ENCODE measurements at regions not wholly inside any gene's neighbourhood (a gene's known extent, or its start where the extent isn't known, plus 50 kb on each side); places are given as distances from the start of the nearest gene placed in this dataset.
A peak's percentile ranks its signal among the peaks of the same experiment; 100 is the strongest.
"Not testable (repeated sequence)": the region's sequence is repeated elsewhere in the genome, so short reads cannot be mapped to it uniquely, and the experiment has no call there.

DNA sequence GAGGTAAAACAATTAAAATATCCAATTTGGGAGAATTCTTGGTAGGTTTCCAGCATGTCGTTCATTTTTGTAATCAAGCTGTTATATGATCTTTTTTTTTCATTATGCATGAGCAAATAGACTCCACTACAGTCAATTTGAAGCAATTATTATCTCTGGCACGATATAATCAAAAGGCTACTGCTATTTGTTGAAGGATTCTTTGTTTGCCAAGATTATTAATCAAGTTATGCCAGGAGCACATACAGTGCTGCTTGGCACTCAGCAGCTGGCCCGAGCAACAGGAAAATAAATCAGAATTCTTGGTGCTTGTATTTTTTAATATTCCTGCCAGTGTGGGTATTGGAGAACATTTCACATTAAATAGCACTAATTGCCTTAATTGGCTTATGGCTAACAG, 279.5 kb downstream of the RND3 start:
- peak; percentile 48 to 81 for DNase-seq

DNA sequence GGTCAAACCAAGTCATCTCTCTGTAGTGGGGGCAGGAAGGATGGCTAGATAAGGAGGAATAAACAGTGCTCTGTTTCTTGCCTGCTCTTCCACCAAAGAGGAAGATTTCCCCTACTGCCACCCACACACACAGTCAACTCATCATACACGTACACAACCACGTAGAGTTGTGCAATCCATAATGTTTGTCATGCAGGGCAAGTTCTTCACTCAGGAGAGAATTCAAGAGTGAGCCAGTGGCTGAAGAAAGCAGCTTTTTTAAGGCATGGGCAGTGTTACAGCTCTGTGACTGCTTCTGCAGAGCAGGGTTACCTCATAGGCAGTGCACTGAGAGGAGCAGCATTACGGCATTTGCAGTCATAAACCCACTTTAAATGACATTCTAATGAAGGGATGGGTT, 283.0 kb downstream of the RND3 start:
- no peak for DNase-seq

DNA sequence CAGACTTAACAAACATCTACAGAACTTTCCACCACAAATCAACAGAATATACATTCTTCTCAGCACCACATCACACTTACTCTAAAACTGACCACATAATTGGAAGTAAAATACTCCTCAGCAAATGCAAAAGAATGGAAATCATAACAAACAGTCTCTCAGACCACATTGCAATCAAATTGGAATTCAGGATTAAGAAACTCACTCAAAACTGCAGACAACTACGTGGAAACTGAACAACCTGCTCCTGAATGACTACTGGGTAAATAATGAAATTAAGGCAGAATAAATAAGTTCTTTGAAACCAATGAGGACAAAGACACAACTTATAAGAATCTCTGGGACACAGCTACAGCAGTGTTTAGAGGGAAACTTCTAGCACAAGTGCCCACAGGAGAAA, 292.7 kb downstream of the RND3 start:
- not testable (repeated sequence) for DNase-seq

DNA sequence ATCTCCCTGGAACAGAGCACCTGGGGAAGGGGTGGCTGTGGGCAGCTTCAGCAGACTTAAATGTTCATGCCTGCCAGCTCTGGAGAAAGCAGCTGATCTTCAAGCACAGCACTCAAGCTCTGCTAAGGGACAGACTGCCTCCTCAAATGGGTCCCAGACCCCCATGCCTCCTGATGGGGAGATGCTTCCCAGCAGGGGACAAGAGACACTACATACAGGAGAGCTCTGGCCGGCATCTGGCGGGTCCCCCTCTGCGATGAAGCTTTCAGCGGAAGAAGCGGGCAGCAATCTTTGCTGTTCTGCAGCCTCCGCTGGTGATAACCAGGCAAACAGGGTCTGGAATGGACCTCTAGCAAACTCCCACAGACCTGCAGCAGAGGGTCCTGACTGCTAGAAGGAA, 294.8 kb downstream of the RND3 start:
- no peak for DNase-seq

DNA sequence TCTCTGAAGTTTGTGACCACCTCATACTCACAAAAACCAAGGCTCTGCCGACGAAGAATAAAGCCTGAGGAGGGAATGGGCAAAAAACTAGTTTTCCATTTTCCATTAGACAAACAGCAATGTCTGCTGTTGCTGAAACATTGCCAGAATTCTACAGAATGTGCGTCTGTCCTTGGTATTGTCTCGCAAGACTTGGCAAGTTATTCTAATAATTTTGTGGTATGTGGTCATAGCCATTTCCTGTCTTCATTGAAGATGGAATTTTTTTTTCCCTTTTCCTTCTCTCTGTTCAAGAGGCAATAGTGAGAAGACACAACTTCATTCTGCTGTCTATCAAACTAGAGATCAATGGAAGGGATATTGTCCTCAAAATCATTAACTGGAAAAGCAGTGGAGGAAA, 296.1 kb downstream of the RND3 start:
- DNase-seq, result peak in 1 of 2 experiments; percentile 35

DNA sequence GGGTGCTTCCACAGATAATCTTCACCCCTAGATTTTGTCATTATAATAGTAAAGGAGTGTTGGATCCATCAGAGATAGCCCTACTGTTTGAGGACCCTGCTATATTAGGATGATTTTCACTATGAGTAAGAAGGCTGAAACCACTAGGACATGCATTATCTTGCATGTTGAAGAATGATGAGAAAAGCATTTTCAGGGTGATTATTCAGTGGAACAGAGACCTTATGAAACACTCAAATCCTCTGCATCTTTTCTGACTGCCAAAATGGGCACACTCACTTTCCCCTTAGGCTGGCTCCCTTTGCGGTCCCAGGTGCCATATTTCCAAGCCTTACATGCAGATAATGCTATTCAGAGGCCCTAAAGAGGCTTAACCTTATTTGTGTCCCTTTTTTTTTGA, 296.9 kb downstream of the RND3 start:
- DNase-seq, result no peak

DNA sequence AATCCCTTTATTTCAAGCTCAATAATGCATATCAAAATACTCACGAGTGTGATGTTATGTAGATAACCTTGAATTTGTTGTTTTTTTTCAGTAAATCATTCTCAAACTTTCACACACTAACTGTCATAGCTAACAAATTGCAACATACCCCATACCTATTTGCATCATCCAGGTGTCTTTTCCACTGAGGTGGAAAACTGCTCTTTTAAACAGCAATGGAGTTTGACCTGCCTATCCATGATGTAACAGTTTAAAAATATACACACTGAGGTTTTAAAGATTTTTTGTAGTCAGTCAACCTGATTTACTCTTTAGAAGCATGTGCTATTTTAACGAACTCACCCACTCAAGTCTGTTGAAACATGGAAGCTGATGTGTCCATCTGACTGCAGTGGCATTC, 298.7 kb downstream of the RND3 start:
- DNase-seq, result no peak

DNA sequence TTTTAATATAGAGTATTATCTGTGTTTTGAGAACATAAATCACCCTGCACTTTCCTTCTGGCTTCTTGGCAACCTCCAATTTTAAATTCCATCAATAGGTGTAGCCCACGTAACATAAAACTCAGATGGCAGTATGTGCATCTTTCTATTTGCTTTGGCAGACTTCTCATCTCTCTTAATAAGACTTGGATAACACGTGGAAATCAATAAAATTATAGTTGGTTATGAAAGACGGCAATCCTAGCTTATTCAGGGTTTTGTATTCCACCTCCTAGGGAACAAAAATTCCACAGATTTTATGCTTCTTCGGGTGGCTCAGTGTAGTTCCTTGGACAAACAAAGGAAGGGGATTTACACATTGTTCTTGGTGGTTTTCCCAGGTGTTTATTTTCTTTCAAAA, 299.3 kb downstream of the RND3 start:
- peak in 1 of 2 experiments; percentile 17 for DNase-seq

DNA sequence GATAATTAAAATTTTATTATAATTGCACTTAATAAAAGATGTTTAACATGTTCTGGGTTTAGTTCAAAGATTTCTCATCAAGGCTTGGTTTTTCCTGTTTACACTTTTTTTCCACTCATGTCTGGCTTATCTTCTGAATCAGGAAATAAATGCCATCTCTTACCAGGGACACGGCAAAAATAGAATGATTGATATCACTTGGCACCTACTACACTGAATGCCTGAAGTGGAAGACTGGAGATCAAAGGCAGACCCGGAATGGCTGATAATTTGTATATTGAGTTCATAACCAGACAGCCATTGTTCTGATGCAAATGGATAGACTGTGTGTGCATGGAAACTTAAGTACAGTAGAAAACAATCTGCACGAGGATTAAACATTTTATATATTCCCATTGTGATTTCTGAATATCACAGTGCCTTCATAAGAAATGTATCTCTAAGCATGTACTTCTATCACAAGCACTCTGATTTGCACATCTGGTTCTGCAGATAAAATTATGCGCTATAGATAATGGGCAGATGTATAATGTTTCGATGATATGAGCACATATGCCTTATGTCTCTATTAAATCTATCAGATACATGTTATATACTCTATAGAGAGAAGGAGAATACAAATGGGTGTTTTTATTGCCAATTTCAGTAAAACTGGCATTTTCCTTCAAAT, 304.8 kb downstream of the RND3 start:
- no peak for DNase-seq

DNA sequence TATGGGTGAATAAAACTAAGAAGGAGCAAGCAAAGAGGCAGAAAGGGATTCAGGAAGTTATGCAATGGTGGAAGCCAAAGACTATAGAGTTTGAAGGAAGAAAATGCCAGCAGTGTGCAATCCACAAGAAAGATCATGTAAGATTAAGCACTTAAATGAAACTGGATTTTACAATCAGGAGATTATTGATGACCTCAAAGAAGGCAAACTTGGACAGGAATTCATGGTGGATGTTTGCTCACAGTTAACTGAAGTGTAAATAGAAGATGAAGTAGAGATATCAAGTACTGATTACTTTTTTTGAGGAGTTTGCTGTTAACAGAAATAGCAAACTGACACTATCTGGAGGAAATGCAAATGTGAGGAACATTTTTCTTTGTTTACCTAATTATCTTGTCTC, 308.9 kb downstream of the RND3 start:
- no peak for DNase-seq

DNA sequence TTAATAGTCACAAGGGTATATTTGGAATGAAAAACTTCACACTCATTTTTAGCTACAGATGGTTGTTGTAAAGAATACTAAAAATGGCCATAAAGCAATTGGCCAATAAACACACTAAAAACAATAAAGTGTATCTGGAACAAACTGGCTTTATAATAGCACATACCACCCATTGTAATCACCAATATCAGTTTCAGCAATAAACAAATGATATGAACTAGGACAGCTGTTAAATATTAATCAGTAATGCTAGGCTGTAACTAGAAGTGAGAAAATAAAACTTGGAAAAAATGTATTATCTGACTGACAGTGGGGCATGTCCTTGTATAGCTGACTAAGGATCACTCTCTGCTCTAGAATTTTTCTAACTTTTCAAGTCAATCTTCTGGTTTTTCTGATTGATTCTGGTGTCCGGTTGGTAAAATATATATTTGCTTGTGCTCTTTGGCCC, 312.5 kb downstream of the RND3 start:
- no peak for DNase-seq

DNA sequence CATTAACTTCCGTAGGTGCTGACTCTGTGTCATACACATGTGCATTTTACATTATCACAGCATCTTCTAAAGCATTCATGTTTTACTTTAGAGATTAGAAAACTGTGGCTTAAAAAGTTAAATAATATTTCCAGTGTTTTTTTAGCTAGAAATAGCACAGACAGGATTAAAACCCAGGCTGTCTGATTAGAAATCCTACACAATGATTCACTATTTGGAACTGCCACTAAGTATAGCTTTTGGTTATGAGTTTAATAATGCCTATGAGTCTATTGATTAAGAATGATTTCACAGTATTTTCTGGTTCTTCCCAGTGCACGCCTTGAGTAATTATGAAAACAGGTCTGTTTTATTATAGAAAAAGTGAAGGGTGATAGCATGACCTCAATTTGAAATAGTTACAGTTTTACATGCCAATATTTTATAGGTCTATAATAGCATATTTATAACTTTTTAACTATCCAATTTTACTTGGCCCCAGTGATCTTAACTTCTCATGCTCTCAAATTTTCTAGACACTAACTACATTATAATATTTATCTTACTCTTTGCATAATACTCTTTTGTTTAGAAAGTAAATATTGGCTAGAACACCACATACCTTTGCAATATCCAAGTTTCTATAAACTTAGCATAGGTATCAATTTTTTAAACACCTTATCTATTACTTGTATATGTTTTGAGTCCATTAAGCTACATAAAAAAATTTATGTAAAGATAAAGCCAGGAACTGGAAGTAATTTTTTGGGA, 313.2 kb downstream of the RND3 start:
- DNase-seq, result no peak

DNA sequence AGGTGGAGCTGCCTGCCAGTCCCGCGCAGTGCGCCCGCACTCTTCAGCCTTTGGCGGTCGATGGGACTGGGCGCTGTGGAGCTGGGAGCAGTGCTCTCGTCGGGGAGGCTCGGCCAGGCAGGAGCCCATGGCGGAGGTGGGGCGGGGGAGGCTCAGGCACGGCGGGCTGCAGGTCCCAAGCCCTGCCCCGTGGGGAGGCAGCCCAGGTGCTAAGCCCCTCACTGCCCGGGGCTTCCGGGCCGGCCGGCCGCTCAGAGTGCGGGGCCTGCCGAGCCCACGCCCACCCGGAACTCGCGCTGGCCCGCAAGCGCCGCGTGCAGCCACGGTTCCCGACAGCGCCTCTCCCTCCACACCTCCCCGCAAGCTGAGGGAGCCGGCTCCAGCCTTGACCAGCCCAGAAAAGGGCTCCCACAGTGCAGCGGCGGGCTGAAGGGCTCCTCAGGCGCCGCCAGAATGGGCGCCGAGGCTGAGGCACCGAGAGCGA, 316.4 kb downstream of the RND3 start:
- no peak for DNase-seq

DNA sequence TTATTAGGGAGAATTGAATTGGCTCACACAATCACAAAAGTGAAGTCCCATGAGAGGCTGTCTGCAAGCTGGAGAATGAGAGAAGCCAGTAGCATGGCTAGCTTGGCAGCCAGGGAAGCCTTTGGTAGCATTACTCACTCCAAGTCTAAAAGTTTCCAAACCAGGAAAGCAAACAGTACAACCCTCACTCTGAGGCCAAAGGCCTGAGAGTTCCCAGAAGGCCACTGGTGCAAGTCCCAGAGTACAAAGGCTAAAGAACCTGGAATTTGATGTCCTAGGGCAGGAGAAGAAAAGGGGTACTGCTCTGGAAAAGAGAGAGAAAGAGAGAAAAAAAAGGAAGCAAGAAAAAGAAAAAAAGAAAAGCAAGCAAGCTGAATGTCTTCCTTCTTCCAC, 318.2 kb downstream of the RND3 start:
- peak in 1 of 2 experiments; percentile 25 for DNase-seq

DNA sequence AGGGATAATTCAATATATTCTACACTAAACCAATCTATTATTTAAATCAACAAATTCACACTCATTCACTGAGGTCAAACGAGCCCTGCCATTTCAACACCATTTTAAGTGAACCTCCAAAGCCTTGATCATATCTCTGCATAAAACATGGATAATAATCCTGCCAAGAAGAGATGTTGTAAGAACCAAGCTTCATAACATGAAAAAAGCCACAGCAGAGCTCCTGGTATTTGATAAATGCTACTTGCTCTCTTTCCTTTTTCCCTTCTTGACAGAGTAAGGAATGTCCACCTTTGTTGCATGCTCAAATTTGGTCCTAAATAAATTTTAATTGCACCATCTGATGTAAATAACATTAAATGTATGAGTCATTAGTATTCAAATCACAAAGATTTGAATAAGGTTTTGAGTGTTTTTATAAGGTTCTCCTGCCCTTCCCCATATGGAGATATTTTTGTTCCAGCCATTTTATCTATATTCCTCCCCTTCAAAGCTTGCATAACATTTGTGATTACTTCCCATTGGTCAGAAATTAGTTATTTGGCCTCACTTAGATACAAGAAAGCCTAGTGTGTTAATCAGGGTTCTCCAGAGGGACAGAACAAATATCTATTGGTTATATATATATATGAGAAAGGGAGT, 318.8 kb downstream of the RND3 start:
- no peak for DNase-seq

DNA sequence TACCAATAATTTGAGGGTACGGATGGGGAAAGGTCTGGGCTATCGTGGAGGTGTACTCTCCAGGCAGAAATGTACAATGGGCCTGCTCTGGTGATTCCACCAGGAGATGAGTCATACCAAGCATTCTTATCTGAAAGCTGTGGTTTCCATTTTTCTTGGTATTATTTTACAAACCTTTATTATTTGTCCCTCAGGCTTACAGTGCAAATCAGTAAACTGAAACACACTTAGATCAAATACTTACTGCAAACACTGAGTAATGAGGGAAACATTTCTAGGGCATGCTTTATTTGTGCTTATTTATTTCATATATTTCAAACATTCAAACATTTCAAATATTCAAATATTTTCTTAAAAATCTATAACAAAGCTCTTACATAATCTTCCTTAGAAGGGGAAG, 319.8 kb downstream of the RND3 start:
- DNase-seq, result no peak

DNA sequence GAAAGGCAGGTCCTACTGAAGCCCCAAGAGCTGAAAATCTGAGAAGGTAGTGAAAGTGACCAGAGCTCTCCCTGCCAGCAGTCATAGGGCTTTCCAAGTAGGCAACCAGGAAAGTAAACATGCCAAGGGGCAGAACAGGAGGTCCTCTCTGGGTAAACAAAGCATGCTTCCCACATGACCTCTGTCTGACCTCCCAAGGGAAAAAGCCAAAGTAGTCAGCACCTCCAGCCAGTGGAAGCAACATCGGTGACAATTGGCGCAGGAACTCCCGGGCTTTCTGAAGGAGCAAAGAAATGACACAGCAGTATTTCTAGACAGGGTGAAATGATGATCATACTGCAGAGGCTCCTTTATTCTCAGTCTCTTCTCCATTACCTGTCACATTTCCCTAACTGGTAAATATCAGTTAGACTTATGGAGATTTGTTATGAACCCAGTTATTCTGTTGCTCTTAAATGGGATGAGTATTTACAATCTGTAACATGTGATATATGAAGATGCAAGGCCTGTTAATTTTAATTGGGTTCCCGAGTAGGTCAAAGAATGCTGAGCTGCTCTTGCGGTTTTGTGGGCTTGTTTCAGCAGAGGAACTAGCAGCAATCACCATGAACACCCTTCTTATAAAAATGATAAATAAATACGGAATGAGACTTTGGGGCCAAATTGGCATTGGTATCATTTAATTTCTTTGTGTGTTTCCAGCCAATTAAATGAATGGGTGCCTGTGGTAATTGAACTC, 321.0 kb downstream of the RND3 start:
- no peak for DNase-seq

DNA sequence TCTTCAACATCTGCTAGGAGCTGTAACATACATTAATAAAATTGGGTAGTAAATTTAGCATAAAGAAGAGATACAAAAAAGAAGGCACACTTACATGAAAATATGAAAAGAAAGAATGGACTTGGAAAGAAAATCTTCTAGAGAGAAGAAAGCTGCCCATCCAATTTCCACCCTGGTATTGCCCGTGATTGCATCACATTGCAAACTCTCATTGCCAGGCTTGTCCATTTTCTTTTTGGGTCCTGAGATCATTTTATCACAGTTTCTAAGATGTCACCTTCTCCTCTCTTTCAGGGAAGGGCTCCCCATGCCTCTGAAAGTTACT, 321.5 kb downstream of the RND3 start:
- no peak for DNase-seq

DNA sequence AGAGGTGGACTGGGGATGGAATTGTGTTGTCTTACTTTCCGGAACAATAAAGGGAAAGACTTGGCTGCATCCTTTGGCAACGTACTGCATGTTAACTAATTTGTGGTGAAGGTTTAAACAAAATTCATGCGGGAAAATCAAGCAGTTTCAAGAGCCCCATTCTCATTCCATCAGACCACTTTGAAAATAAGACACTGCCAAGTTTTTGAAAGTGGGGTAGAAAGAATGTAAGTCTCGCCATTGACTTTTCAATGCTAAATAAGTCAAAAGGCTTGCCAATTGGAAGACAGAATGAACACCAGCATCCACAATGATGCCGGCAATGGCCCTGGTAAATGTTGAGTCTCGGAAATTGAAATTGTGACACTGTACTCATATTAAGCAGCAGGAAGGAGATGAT, 322.0 kb downstream of the RND3 start:
- peak in 1 of 2 experiments; percentile 5 for DNase-seq

DNA sequence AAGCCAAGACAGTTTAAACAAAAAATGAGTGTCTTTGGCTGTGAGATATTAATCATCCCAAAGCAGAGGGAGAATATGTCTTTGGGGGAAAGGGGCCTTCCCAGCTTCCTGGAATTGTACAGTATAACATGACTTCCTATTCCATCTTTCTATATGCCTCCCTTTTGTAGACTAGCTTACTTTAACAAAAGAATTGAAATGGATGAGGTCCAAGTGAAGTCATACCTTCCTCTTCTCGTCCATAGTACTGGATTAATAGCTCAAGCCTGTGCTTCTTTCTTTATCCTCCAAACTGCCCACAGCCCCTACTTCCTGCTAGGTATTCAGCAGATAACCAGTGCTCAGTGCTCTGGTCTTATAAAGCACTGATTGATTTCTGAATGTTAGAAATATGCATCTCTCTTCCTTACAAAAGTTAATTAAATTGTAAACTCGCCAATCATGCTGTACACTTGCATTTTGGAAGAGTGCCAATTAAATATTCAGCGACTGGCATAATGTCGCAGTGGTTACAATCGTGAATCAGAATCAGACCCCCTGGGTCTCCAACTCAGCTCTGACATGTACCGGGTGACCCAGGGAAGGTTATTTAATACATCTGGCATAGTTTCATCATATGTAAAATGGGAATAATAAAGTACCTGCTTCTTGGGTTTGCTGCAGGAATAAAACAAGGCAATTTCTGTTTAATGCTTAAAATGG, 325.1 kb downstream of the RND3 start:
- peak in 1 of 2 experiments; percentile 5 for DNase-seq

DNA sequence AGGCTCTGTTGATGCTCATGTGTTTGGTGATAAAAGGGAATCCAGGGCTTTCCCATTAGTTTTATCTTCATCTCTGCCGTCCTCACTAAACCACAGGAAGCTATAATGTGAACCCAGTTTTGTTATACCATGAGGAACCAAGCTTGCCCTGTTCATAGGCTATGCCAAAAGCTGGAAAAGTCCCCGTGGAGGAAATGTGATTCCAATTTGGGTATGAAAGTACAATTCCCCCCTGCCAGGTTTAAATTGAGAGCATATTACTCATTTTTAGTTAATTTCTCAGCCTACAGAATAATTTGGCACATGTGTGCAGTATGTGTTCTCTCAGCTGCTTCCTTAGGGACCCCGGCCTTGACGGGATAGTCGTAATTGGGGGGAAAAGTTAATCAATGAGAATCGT, 327.4 kb downstream of the RND3 start:
- DNase-seq, result no peak

DNA sequence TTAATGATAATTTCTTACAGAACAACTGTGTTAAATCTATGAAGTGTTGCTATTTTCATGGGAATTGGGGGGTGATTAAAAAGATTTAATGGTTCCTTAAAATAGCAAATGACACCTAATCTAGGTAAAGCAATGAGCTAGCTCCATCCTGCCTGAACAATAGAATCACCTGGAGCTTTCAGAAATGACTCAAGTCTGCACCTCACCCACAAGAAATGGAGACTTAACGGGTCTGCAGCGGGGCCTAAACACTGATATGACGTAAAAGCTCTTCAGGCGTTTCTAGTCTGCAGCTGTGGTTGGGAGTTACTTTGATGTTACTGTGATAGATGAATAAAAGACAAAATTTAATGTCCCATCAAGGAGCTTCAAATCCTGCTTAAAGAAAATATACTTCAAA, 328.2 kb downstream of the RND3 start:
- no peak for DNase-seq

DNA sequence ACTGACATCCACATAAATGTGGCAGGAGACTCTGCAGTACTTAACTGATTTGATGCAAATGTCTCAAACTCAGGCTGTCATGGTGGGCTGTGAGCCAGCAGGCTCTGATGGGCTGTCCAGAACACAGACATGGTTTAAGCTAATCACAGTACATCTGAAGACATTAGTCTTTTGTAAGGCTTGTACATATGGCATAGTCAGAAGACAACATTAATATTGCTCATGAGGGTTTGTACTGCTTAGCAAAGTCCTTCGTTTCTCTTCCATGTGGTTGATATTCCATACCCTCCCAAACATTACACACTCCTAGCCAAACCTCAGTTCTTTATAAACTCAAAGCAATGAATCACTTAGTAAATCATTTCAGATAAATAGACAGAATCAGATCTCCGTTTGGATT, 330.6 kb downstream of the RND3 start:
- DNase-seq, result no peak
